ENCODE measurements at regions not wholly inside any gene's neighbourhood (a gene's known extent, or its start where the extent isn't known, plus 50 kb on each side); places are given as distances from the start of the nearest gene placed in this dataset.

DNA sequence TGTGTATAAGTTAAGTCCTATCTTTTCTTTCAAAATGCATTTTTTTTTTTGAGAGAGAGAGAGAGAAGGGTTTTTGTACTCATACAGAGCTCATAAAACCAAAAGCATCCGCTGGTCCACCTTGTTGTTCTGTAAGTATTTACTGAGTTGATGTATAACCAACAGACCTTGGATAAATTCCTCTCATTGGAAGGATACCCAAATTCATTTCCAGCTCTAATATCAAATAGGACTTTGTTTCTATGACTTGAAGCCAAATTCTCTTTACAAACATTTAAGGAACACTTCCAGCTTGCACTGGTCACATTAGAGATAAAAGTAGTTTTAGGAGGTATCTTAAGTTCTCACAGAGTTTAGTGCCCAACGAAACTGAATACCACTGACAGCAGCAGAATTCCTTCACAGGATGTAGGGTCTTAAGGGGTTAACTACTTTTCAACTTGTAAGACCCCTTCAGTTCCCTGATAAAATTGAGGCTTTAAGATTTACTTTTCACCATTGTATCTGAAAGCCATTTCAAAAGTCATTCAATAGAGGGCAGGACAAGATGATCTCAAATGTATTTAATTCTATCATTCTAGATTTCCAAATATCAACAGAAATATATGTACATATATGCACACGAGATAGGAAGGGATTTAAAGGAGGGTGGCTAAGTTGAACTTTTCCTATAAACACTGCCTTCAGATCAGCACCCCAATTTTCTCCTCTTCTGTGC, 1398.5 kb upstream of the CELF4 start:
- ChIA-PET POLR2A (no interaction called here), CTCF (no interaction called here)
- TF ChIP-seq, protein P1, sequence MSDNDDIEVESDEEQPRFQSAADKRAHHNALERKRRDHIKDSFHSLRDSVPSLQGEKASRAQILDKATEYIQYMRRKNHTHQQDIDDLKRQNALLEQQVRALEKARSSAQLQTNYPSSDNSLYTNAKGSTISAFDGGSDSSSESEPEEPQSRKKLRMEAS (IDR thresholded peaks at IDR 0.05; ENCODE audit: insufficient read depth, insufficient read length) = no peak
- no peak for TF ChIP-seq EZH2 (IDR thresholded peaks at IDR 0.05; ENCODE audit: borderline replicate concordance, low read depth, low read length, severe bottlenecking)
- TF ChIP-seq POLR2AphosphoS5 (IDR thresholded peaks at IDR 0.05; ENCODE audit: insufficient read depth, low read depth, low read length) = no peak
- TF ChIP-seq JUN (IDR thresholded peaks at IDR 0.05; ENCODE audit: borderline replicate concordance, insufficient read depth, insufficient read length, low read depth) = no peak
- no peak for TF ChIP-seq MYC (IDR thresholded peaks at IDR 0.05; ENCODE audit: low read depth, low read length)
- no peak for TF ChIP-seq GATA2 (IDR thresholded peaks at IDR 0.05; ENCODE audit: insufficient read depth, insufficient read length, low read depth, low read length)
- no peak for TF ChIP-seq POLR2A (IDR thresholded peaks at IDR 0.05; ENCODE audit: low read depth, low read length)
- TF ChIP-seq FOS (IDR thresholded peaks at IDR 0.05; ENCODE audit: borderline replicate concordance, insufficient read depth, low read length) = no peak
- TF ChIP-seq, protein P2, sequence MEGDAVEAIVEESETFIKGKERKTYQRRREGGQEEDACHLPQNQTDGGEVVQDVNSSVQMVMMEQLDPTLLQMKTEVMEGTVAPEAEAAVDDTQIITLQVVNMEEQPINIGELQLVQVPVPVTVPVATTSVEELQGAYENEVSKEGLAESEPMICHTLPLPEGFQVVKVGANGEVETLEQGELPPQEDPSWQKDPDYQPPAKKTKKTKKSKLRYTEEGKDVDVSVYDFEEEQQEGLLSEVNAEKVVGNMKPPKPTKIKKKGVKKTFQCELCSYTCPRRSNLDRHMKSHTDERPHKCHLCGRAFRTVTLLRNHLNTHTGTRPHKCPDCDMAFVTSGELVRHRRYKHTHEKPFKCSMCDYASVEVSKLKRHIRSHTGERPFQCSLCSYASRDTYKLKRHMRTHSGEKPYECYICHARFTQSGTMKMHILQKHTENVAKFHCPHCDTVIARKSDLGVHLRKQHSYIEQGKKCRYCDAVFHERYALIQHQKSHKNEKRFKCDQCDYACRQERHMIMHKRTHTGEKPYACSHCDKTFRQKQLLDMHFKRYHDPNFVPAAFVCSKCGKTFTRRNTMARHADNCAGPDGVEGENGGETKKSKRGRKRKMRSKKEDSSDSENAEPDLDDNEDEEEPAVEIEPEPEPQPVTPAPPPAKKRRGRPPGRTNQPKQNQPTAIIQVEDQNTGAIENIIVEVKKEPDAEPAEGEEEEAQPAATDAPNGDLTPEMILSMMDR (IDR thresholded peaks at IDR 0.05; ENCODE audit: extremely low read depth in 1 of 2, insufficient read depth in 1 of 2, low read depth in 1 of 2, low read length in 2 of 2) = no peak
- H4K20me1 ChIP-seq (replicated peaks; ENCODE audit: control insufficient read depth, extremely low read depth, insufficient read depth, low read length) = no peaks in the 10 kb centered on the region
- FAIRE-seq = no peak
- no peaks in the 10 kb centered on the region for H3K36me3 ChIP-seq (ENCODE audit: control insufficient read depth in 2 of 2, extremely low read depth in 1 of 2, insufficient read depth in 2 of 2, low read length in 2 of 2)
- H2AFZ ChIP-seq (ENCODE audit: low read depth, low read length) = no peak overlapping the region
- no peaks in the 10 kb centered on the region for H3K4me1 ChIP-seq (ENCODE audit: control insufficient read depth, extremely low read depth, insufficient read depth, low read length)
- H3K27ac ChIP-seq (ENCODE audit: insufficient read depth, low read depth, low read length) = no peak overlapping the region
- dilution Hi-C loops (cut with MboI; ENCODE audit: extremely low pct_ligation_motif_present, low sequenced_read_pairs) (no loop called here), intact Hi-C loops (cut with micrococcal nuclease) (no loop called here)
- BruUV-seq (replicated peaks) = no TSS peak
- DNase-seq (ENCODE audit: low read depth, low spot score) = no peak
- H3K4me3 ChIP-seq (replicated peaks in 1 of 3; ENCODE audit: insufficient read depth in 1 of 3, low read depth in 1 of 3, low read length in 3 of 3) = no peak overlapping the region
- H3K27me3 ChIP-seq (ENCODE audit: control insufficient read depth in 2 of 2, insufficient read depth in 2 of 2, low read length in 2 of 2) = no peaks in the 10 kb centered on the region
- H3K9me3 ChIP-seq (replicated peaks; ENCODE audit: control insufficient read depth, insufficient read depth, low read length) = no peaks in the 10 kb centered on the region
- no peak overlapping the region for H3K4me2 ChIP-seq (ENCODE audit: insufficient read depth, low read length)
- H3K79me2 ChIP-seq (ENCODE audit: control insufficient read depth, insufficient read depth, low read length) = no peaks in the 10 kb centered on the region
- no peak overlapping the region for H3K9ac ChIP-seq (replicated peaks; ENCODE audit: extremely low read depth, insufficient read depth, low read length)
- no peaks in the 10 kb centered on the region for H3K9me1 ChIP-seq (replicated peaks; ENCODE audit: control insufficient read depth, extremely low read depth, insufficient read depth, low read length)

Data from endothelial cell of umbilical vein (primary cell).